ENCODE measurements at regions not wholly inside any gene's neighbourhood (a gene's known extent, or its start where the extent isn't known, plus 50 kb on each side); places are given as distances from the start of the nearest gene placed in this dataset.
"Not testable (repeated sequence)": the region's sequence is repeated elsewhere in the genome, so short reads cannot be mapped to it uniquely, and the experiment has no call there.

DNA sequence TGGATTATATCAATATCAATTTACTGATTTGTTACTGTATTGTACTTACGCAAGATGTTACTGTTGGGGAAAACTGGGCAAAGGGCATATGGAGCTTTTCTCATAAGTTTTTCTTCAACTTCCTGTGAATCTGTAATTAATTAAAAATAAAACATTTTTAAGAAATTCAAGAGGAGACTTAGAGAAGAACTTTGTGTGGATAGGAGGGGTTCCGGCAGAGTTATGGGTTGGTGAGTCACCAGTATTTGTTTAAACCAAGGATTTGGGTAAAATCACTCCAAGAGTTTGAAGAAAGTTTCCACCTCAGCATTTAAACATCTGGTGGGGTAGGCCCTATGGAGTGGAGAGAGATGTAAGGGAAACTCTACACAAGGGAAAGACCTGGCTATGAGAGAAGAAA lies 379.6 kb downstream of the TSHZ3 start:
- Mint-ChIP-seq H3K9me3 (peaks cover 3% of the 10 kb centered on the region), H3K27ac (no peak overlapping the region), H3K4me3 (no peak overlapping the region), H3K27me3 (ENCODE audit: low read depth) (peaks cover 9% of the 10 kb centered on the region), H3K36me3 (ENCODE audit: low read depth) (no peaks in the 10 kb centered on the region), H3K4me1 (ENCODE audit: low read depth) (no peaks in the 10 kb centered on the region)
- DNase-seq = no peak
- CTCF ChIA-PET = no interaction called here
- intact Hi-C loops (cut with micrococcal nuclease) = no loop called here

GRCh38 chr19:30968841-30969399 lies 380.3 kb downstream of the TSHZ3 start:
- Mint-ChIP-seq H3K27me3 (ENCODE audit: low read depth) (peaks cover 11% of the 10 kb centered on the region), H3K4me3 (no peak overlapping the region), H3K4me1 (ENCODE audit: low read depth) (no peaks in the 10 kb centered on the region), H3K9me3 (peaks cover 3% of the 10 kb centered on the region), H3K36me3 (ENCODE audit: low read depth) (no peaks in the 10 kb centered on the region), H3K27ac (no peak overlapping the region)
- intact Hi-C loops (cut with micrococcal nuclease) = no loop called here
- CTCF ChIA-PET = no interaction called here
- no peak for DNase-seq

- H3K4me1 Mint-ChIP-seq (ENCODE audit: low read depth) = no peaks in the 10 kb centered on the region
Observed at GRCh38 chr19:30968210-30968609, 381.0 kb downstream of the TSHZ3 start.

GRCh38 chr19:30966486-30966885 lies 382.8 kb downstream of the TSHZ3 start:
- H3K4me3 Mint-ChIP-seq = no peak overlapping the region
- peaks cover 3% of the 10 kb centered on the region for H3K9me3 Mint-ChIP-seq
- no peaks in the 10 kb centered on the region for H3K36me3 Mint-ChIP-seq (ENCODE audit: low read depth)
- H3K4me1 Mint-ChIP-seq (ENCODE audit: low read depth) = no peaks in the 10 kb centered on the region
- no peak for DNase-seq
- peaks cover 7% of the 10 kb centered on the region for H3K27me3 Mint-ChIP-seq (ENCODE audit: low read depth)
- CTCF ChIA-PET = no interaction called here
- intact Hi-C loops (cut with micrococcal nuclease) = no loop called here
- H3K27ac Mint-ChIP-seq = no peak overlapping the region

More at GRCh38 chr19:30968210-30968609, 381.0 kb downstream of the TSHZ3 start:
- Mint-ChIP-seq H3K27ac (no peak overlapping the region), H3K27me3 (ENCODE audit: low read depth) (peaks cover 11% of the 10 kb centered on the region), H3K36me3 (ENCODE audit: low read depth) (no peaks in the 10 kb centered on the region), H3K4me3 (no peak overlapping the region), H3K9me3 (peaks cover 3% of the 10 kb centered on the region)
- intact Hi-C loops (cut with micrococcal nuclease) = no loop called here
- no peak for DNase-seq
- CTCF ChIA-PET = no interaction called here

DNA sequence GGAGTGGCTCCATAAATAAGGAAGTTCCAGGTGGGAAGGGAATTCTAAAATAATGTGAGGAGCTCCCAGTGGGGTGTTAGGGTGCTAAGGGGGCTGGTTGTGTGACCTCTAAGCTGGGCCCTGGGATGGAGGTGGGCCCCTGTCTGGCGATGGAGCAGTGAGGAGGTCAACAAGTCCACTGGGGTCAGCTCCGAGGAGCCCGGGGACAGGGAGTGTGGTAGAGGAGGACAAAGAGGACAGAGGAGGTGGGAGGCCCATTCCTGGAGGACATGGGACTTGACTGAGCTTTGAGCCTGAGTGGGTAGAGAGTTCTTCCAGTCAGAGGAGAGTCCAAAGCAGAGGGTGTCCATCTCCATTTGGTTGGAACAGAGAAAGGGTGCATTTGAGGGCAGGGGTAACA lies 390.2 kb downstream of the TSHZ3 start:
- H3K27ac Mint-ChIP-seq = no peak overlapping the region
- no peak for DNase-seq
- no peak overlapping the region for H3K4me3 Mint-ChIP-seq
- CTCF ChIA-PET = no interaction called here
- H3K36me3 Mint-ChIP-seq (ENCODE audit: low read depth) = peaks cover 2% of the 10 kb centered on the region
- intact Hi-C loops (cut with micrococcal nuclease) = no loop called here
- peaks cover 31% of the 10 kb centered on the region for H3K27me3 Mint-ChIP-seq (ENCODE audit: low read depth)
- peaks cover 4% of the 10 kb centered on the region for H3K9me3 Mint-ChIP-seq
- no peaks in the 10 kb centered on the region for H3K4me1 Mint-ChIP-seq (ENCODE audit: low read depth)

DNA sequence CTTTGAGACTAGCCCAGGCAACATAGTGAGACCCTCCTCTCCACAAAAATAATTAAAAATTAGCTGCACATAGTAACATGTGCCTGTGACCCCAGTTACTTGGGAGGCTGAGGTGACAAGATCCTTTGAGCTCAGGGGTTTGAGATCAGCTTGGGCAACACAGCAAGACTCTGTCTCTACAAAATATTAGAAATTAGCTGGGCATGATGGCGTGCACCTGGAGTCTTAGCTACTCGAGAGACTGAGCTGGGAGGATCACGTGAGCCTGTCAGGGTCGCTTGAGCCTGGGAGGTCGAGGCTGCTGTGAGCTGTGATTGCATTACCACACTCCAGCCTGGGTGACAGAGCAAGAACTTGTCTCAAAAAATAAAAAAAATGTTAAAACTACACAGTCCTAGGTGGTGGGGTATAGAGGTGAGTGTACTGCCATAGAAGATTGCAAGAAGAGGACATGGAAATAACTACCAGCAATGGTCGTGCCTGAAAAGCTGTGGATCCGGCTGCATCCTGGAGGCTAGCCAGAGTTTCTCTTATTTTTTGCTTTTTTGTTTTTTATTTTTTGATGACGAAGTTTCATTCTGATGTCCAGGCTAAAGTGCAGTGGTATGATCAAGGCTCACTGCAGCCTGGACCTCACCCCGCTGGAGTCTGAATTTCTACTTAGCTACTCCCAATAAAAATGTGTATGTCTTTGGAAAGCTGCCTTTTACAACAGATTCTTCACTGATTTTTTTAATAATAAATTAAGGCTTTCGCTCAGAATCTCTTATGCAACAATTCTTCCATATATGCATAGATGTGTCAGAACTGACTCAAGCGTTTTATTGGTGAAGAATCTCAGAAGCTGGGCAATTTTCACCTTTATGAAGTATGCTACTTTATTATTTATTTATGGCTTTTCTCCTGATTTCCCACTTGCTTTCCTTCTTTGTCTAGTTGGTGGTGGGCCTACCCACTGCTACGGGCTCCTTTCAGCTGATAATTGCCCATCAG lies 393.8 kb downstream of the TSHZ3 start:
- CTCF ChIA-PET = no interaction called here

GRCh38 chr19:30944276-30944932 lies 404.8 kb downstream of the TSHZ3 start:
- H3K4me1 Mint-ChIP-seq (ENCODE audit: low read depth); H3K27me3 Mint-ChIP-seq (ENCODE audit: low read depth); intact Hi-C loops (cut with micrococcal nuclease); H3K9me3 Mint-ChIP-seq; H3K27ac Mint-ChIP-seq; DNase-seq; H3K4me3 Mint-ChIP-seq; H3K36me3 Mint-ChIP-seq (ENCODE audit: low read depth): not testable (repeated sequence)
- CTCF ChIA-PET = interaction anchor here (0.7 kb wide), 1 partner anchor 110 kb away, joined by 3 read pairs; no protein-coding TSS in a partner anchor

More for the DNA sequence above, 393.8 kb downstream of the TSHZ3 start:
- Mint-ChIP-seq H3K27ac (no peak overlapping the region), H3K36me3 (ENCODE audit: low read depth) (peaks cover 2% of the 10 kb centered on the region), H3K9me3 (no peaks in the 10 kb centered on the region), H3K27me3 (ENCODE audit: low read depth) (peaks cover 37% of the 10 kb centered on the region), H3K4me1 (ENCODE audit: low read depth) (no peaks in the 10 kb centered on the region), H3K4me3 (no peak overlapping the region)
- no peak for DNase-seq
- intact Hi-C loops (cut with micrococcal nuclease) = no loop called here

GRCh38 chr19:30943101-30943843 lies 406.0 kb downstream of the TSHZ3 start:
- H3K36me3 Mint-ChIP-seq (ENCODE audit: low read depth) = no peaks in the 10 kb centered on the region
- H3K9me3 Mint-ChIP-seq = no peaks in the 10 kb centered on the region
- peaks cover 3% of the 10 kb centered on the region for H3K27me3 Mint-ChIP-seq (ENCODE audit: low read depth)
- CTCF ChIA-PET = no interaction called here
- no peak for DNase-seq
- H3K4me3 Mint-ChIP-seq = no peak overlapping the region
- H3K27ac Mint-ChIP-seq = no peak overlapping the region
- intact Hi-C loops (cut with micrococcal nuclease) = no loop called here
- H3K4me1 Mint-ChIP-seq (ENCODE audit: low read depth) = no peaks in the 10 kb centered on the region

- Mint-ChIP-seq H3K4me3 (no peak overlapping the region), H3K27ac (no peak overlapping the region), H3K4me1 (ENCODE audit: low read depth) (no peaks in the 10 kb centered on the region), H3K9me3 (no peaks in the 10 kb centered on the region), H3K27me3 (ENCODE audit: low read depth) (peaks cover 4% of the 10 kb centered on the region), H3K36me3 (ENCODE audit: low read depth) (no peaks in the 10 kb centered on the region)
- no peak for DNase-seq
- intact Hi-C loops (cut with micrococcal nuclease) = no loop called here
- CTCF ChIA-PET = no interaction called here
Observed at GRCh38 chr19:30942636-30943035, 406.6 kb downstream of the TSHZ3 start.

DNA sequence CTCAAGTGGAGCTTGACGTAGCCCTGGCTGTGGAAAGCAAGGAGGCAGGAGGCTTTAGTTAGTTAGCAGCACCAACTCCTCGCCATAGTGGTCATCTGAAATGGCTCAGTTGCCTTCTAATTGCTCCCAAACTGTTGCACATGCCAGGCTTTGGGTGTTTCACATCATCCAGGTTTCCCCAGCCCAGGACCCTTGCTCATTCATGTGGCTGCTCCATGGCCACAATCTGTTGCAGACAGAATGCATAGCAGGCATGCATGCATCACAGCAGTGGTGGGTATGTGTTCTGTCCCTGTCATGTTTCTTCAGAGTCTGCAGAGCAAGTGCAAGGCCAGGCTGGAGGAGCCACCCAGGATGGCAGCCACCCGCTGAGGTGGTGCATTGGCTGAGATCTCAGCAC lies 407.6 kb downstream of the TSHZ3 start:
- Mint-ChIP-seq H3K27ac (no peak overlapping the region), H3K9me3 (no peaks in the 10 kb centered on the region), H3K4me3 (no peak overlapping the region), H3K4me1 (ENCODE audit: low read depth) (no peaks in the 10 kb centered on the region), H3K27me3 (ENCODE audit: low read depth) (peaks cover 4% of the 10 kb centered on the region), H3K36me3 (ENCODE audit: low read depth) (no peaks in the 10 kb centered on the region)
- no peak for DNase-seq
- intact Hi-C loops (cut with micrococcal nuclease) = no loop called here
- CTCF ChIA-PET = no interaction called here

- Mint-ChIP-seq H3K36me3 (ENCODE audit: low read depth) (no peaks in the 10 kb centered on the region), H3K4me3 (no peak overlapping the region), H3K27ac (no peak overlapping the region), H3K9me3 (no peaks in the 10 kb centered on the region), H3K27me3 (ENCODE audit: low read depth) (peaks cover 4% of the 10 kb centered on the region), H3K4me1 (ENCODE audit: low read depth) (no peaks in the 10 kb centered on the region)
- intact Hi-C loops (cut with micrococcal nuclease) = no loop called here
- CTCF ChIA-PET = no interaction called here
- DNase-seq = no peak
Observed at GRCh38 chr19:30936276-30936675, 413.0 kb downstream of the TSHZ3 start.

DNA sequence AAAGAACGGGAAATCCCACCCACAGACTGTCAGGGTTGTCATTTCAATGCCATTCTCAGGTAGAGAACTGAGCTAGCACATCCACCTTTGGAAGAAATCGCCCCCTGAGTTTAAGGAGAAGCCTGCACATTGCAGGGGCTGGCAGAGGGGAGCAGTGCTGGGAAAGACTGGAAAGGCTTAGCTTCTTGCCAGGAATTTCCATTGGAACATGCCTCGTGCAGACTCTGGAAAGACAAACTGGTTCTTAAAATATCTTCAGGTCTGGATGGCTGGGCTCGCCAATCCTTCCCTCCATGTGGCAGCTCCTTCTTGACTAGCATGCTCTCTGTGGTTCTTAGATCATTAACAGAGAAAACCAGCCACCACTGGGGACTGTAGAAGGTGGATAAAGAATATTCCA lies 414.1 kb downstream of the TSHZ3 start:
- no peak for DNase-seq
- H3K27me3 Mint-ChIP-seq (ENCODE audit: low read depth) = peaks cover 4% of the 10 kb centered on the region
- H3K4me1 Mint-ChIP-seq (ENCODE audit: low read depth) = no peaks in the 10 kb centered on the region
- H3K4me3 Mint-ChIP-seq = no peak overlapping the region
- H3K27ac Mint-ChIP-seq = no peak overlapping the region
- H3K36me3 Mint-ChIP-seq (ENCODE audit: low read depth) = no peaks in the 10 kb centered on the region
- no peaks in the 10 kb centered on the region for H3K9me3 Mint-ChIP-seq
- intact Hi-C loops (cut with micrococcal nuclease) = no loop called here
- CTCF ChIA-PET = no interaction called here
